Astrocyte (in vitro differentiated cells and primary cell): ENCODE measurements at regions not wholly inside any gene's neighbourhood (a gene's known extent, or its start where the extent isn't known, plus 50 kb on each side); places are given as distances from the start of the nearest gene placed in this dataset.

Source experiments
- DNase-seq: peaks from one replicate; pipeline ENCODE4 v3.0.0-alpha.2; 2010; ENCODE audit warnings: low read depth
- FAIRE-seq: peaks from 2 replicates; lab custom pipeline; 2011; peaks lifted over from hg19 to GRCh38; lab: Jason Lieb, UNC
- H2AFZ ChIP-seq: 2 replicates; pipeline ENCODE4 v1.6.0; 2012; ENCODE audit warnings: low read depth, low read length, inconsistent platforms
- H3K27ac ChIP-seq: 2 replicates; pipeline ENCODE4 v1.5.1; 2011; ENCODE audit warnings: low read depth, low read length, inconsistent platforms
- H3K27me3 ChIP-seq: 2 replicates; pipeline ENCODE4 v1.6.0; 2011; ENCODE audit warnings: low read length, inconsistent platforms; ENCODE audit not compliant: insufficient read depth
- H3K36me3 ChIP-seq: 2 replicates; pipeline ENCODE4 v1.5.1; 2011; ENCODE audit warnings: low read length, inconsistent platforms; ENCODE audit not compliant: insufficient read depth
- H3K4me1 ChIP-seq: 2 replicates; pipeline ENCODE4 v1.5.1; 2011; ENCODE audit warnings: low read length, inconsistent platforms; ENCODE audit not compliant: insufficient read depth
- H3K4me2 ChIP-seq: 2 replicates; pipeline ENCODE4 v1.6.0; 2012; ENCODE audit warnings: low read length, inconsistent platforms
- H3K4me3 ChIP-seq: 2 replicates; pipeline ENCODE4 v1.5.1; 2011; ENCODE audit warnings: low read depth, mild to moderate bottlenecking, low read length, inconsistent platforms; ENCODE audit not compliant: insufficient read depth
- H3K79me2 ChIP-seq: 2 replicates; pipeline ENCODE4 v1.6.0; 2012; ENCODE audit warnings: mild to moderate bottlenecking, low read length, inconsistent platforms; ENCODE audit not compliant: insufficient read depth
- H3K9ac ChIP-seq: 2 replicates; pipeline ENCODE4 v1.6.0; 2012; ENCODE audit warnings: mild to moderate bottlenecking, low read length, inconsistent platforms
- H3K9me3 ChIP-seq: 2 replicates; pipeline ENCODE4 v1.5.1; 2012; ENCODE audit warnings: low read depth, mild to moderate bottlenecking, low read length, inconsistent platforms; ENCODE audit not compliant: insufficient read depth
- H4K20me1 ChIP-seq: 2 replicates; pipeline ENCODE4 v1.6.0; 2012; ENCODE audit warnings: low read length, inconsistent platforms; ENCODE audit not compliant: insufficient read depth
- H3K27ac Mint-ChIP-seq: one replicate; pipeline ENCODE4 v1.8.0; 2021; ENCODE audit warnings: mild to moderate bottlenecking, mixed read lengths; ENCODE audit not compliant: unreplicated experiment
- H3K27me3 Mint-ChIP-seq: one replicate; pipeline ENCODE4 v1.8.0; 2021; ENCODE audit warnings: low read depth, mixed read lengths; ENCODE audit not compliant: unreplicated experiment
- H3K36me3 Mint-ChIP-seq: one replicate; pipeline ENCODE4 v1.8.0; 2021; ENCODE audit warnings: low read depth, mixed read lengths; ENCODE audit not compliant: unreplicated experiment
- H3K4me1 Mint-ChIP-seq: one replicate; pipeline ENCODE4 v1.8.0; 2021; ENCODE audit warnings: low read depth, mixed read lengths; ENCODE audit not compliant: unreplicated experiment
- H3K4me3 Mint-ChIP-seq: one replicate; pipeline ENCODE4 v1.8.0; 2021; ENCODE audit warnings: mild to moderate bottlenecking, moderate library complexity, mixed read lengths; ENCODE audit not compliant: unreplicated experiment
- H3K9me3 Mint-ChIP-seq: one replicate; pipeline ENCODE4 v1.8.0; 2021; ENCODE audit warnings: mild to moderate bottlenecking, mixed read lengths; ENCODE audit not compliant: unreplicated experiment
- EZH2 ChIP-seq: IDR thresholded peaks from 2 replicates; pipeline ENCODE4 v1.6.1; 2012; ENCODE audit warnings: mild to moderate bottlenecking, low read length, inconsistent platforms; ENCODE audit not compliant: insufficient read depth
- TF ChIP-seq, protein P1 (sequence below): IDR thresholded peaks from 2 replicates; pipeline ENCODE4 v1.5.1; 2011; ENCODE audit warnings: low read depth, mild to moderate bottlenecking, inconsistent platforms, low read length, moderate library complexity; ENCODE audit not compliant: insufficient read depth

DNA sequence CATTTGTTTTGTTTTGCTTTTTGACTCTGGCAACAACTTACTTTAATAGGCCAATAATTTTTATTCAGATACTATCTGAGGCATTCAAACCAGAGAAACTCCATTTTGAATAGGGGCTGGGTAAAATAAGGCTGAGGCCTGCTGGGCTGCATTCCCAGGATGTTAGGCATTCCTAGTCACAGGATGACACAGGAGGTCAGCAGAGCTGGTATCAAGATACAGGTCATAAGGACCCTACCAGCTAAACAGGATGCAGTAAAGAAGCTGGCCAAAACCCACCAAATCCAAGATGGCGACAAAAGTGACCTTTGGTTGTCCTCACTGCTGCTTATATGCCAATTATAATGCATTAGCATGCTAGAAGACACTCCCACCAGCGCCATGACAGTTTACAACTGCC is 102.2 kb upstream of the XPO1 start:
- H3K36me3 Mint-ChIP-seq: no peaks in the 10 kb centered on the region
- H2AFZ ChIP-seq: no peak overlapping the region
- no peak for FAIRE-seq
- no peaks in the 10 kb centered on the region for H3K27me3 ChIP-seq
- no peaks in the 10 kb centered on the region for H3K9me3 ChIP-seq
- H3K4me1 Mint-ChIP-seq: peaks cover 7% of the 10 kb centered on the region
- H3K9me3 Mint-ChIP-seq: no peaks in the 10 kb centered on the region
- no peak overlapping the region for H3K9ac ChIP-seq
- no peaks in the 10 kb centered on the region for H4K20me1 ChIP-seq
- H3K27ac Mint-ChIP-seq: no peak overlapping the region
- no peak overlapping the region for H3K4me2 ChIP-seq
- H3K27me3 Mint-ChIP-seq: no peaks in the 10 kb centered on the region
- H3K36me3 ChIP-seq: no peaks in the 10 kb centered on the region
- no peak overlapping the region for H3K4me3 Mint-ChIP-seq
- peaks cover 8% of the 10 kb centered on the region for H3K4me1 ChIP-seq
- no peak for TF ChIP-seq EZH2
- TF ChIP-seq, protein P1, sequence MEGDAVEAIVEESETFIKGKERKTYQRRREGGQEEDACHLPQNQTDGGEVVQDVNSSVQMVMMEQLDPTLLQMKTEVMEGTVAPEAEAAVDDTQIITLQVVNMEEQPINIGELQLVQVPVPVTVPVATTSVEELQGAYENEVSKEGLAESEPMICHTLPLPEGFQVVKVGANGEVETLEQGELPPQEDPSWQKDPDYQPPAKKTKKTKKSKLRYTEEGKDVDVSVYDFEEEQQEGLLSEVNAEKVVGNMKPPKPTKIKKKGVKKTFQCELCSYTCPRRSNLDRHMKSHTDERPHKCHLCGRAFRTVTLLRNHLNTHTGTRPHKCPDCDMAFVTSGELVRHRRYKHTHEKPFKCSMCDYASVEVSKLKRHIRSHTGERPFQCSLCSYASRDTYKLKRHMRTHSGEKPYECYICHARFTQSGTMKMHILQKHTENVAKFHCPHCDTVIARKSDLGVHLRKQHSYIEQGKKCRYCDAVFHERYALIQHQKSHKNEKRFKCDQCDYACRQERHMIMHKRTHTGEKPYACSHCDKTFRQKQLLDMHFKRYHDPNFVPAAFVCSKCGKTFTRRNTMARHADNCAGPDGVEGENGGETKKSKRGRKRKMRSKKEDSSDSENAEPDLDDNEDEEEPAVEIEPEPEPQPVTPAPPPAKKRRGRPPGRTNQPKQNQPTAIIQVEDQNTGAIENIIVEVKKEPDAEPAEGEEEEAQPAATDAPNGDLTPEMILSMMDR: no peak
- no peak for DNase-seq
- no peaks in the 10 kb centered on the region for H3K79me2 ChIP-seq
- H3K27ac ChIP-seq: no peak overlapping the region
- H3K4me3 ChIP-seq: no peak overlapping the region

GRCh38 chr2:61639721-61640120 is 101.6 kb upstream of the XPO1 start:
- no peak overlapping the region for H3K4me3 ChIP-seq
- no peak overlapping the region for H2AFZ ChIP-seq
- no peaks in the 10 kb centered on the region for H3K79me2 ChIP-seq
- H3K27ac Mint-ChIP-seq: no peak overlapping the region
- peaks cover 7% of the 10 kb centered on the region for H3K4me1 Mint-ChIP-seq
- no peaks in the 10 kb centered on the region for H3K27me3 Mint-ChIP-seq
- no peaks in the 10 kb centered on the region for H3K36me3 ChIP-seq
- no peak overlapping the region for H3K9ac ChIP-seq
- no peaks in the 10 kb centered on the region for H4K20me1 ChIP-seq
- no peak overlapping the region for H3K4me3 Mint-ChIP-seq
- H3K9me3 ChIP-seq: no peaks in the 10 kb centered on the region
- TF ChIP-seq EZH2: no peak
- TF ChIP-seq, protein P1: no peak
- no peaks in the 10 kb centered on the region for H3K27me3 ChIP-seq
- H3K9me3 Mint-ChIP-seq: no peaks in the 10 kb centered on the region
- H3K4me2 ChIP-seq: no peak overlapping the region
- FAIRE-seq (no peak), DNase-seq (no peak)
- H3K4me1 ChIP-seq: peaks cover 8% of the 10 kb centered on the region
- no peak overlapping the region for H3K27ac ChIP-seq
- H3K36me3 Mint-ChIP-seq: no peaks in the 10 kb centered on the region

DNA sequence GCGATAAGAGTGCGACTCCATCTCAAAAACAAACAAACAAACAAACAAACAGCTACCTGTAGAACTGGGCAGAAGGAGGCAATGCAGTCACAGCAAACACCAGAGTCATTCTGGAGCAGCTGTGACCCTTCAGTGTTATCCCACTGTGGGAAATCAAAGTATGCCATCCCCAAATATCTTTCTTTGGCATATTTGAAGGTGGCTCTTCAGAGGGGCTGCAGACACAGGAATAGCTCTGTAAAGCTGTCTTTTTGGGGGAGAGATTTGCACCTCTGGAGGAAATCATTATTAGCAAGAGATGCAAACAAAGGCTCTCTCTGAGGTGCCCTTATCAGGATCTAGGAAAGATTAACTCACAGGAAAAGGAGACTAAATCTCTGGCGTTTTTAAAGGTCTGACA is 98.5 kb upstream of the XPO1 start:
- Histone ChIP-seq H3K27ac (no peak overlapping the region), H4K20me1 (no peaks in the 10 kb centered on the region), H3K4me3 (no peak overlapping the region), H3K4me1 (peaks cover 11% of the 10 kb centered on the region), H3K4me2 (no peak overlapping the region), H3K79me2 (no peaks in the 10 kb centered on the region), H2AFZ (no peak overlapping the region), H3K27me3 (no peaks in the 10 kb centered on the region), H3K9me3 (no peaks in the 10 kb centered on the region), H3K36me3 (no peaks in the 10 kb centered on the region), H3K9ac (no peak overlapping the region)
- FAIRE-seq: no peak
- Mint-ChIP-seq H3K4me1 (peaks cover 7% of the 10 kb centered on the region), H3K27me3 (no peaks in the 10 kb centered on the region), H3K4me3 (no peak overlapping the region), H3K27ac (no peak overlapping the region), H3K36me3 (no peaks in the 10 kb centered on the region), H3K9me3 (no peaks in the 10 kb centered on the region)
- no peak for DNase-seq
- no peak for TF ChIP-seq EZH2
- TF ChIP-seq, protein P1: no peak
